GM12892 (cell line): ENCODE measurements at regions not wholly inside any gene's neighbourhood (a gene's known extent, or its start where the extent isn't known, plus 50 kb on each side); places are given as distances from the start of the nearest gene placed in this dataset.

Source experiments
- POLR2A ChIP-seq: IDR thresholded peaks from 2 replicates; pipeline ENCODE4 v1.6.1; 2011; ENCODE audit warnings: low read depth, low read length, control low read depth
- TAF1 ChIP-seq: IDR thresholded peaks from 2 replicates; pipeline ENCODE4 v1.6.1; 2011; ENCODE audit warnings: low read depth, mild to moderate bottlenecking, control low read depth, low read length, borderline replicate concordance

- no peak for TF ChIP-seq TAF1
- TF ChIP-seq POLR2A: no peak
Measured at GRCh38 chr18:61967252-61967891, 74.6 kb upstream of the RNF152 start.
